ENCODE measurements at regions not wholly inside any gene's neighbourhood (a gene's known extent, or its start where the extent isn't known, plus 50 kb on each side); places are given as distances from the start of the nearest gene placed in this dataset.

GRCh38 chr22:11598492-11599440 lies 3929.2 kb upstream of the OR11H1 start:
- TF ChIP-seq YY1 (IDR thresholded peaks at IDR 0.05; ENCODE audit: low read depth) (no peak), REST (IDR thresholded peaks at IDR 0.05; ENCODE audit: low read depth) (no peak), MAX (IDR thresholded peaks at IDR 0.05) (no peak), EP300 (IDR thresholded peaks at IDR 0.05; ENCODE audit: borderline replicate concordance) (no peak), EGR1 (IDR thresholded peaks at IDR 0.05) (no peak), ZBTB7A (IDR thresholded peaks at IDR 0.05; ENCODE audit: low read depth) (no peak), RAD21 (IDR thresholded peaks at IDR 0.05; ENCODE audit: low read depth) (no peak), TAF1 (IDR thresholded peaks at IDR 0.05; ENCODE audit: low read depth) (no peak), CEBPB (IDR thresholded peaks at IDR 0.05) (no peak), TEAD4 (IDR thresholded peaks at IDR 0.05) (no peak), CREB1 (IDR thresholded peaks at IDR 0.05; ENCODE audit: low read depth) (no peak), TCF12 (IDR thresholded peaks at IDR 0.05; ENCODE audit: low read depth) (no peak)
